OCI-LY3 (cell line): ENCODE measurements at regions not wholly inside any gene's neighbourhood (a gene's known extent, or its start where the extent isn't known, plus 50 kb on each side); places are given as distances from the start of the nearest gene placed in this dataset.

Experiments used
- H2AFZ ChIP-seq: fragments of 200-600, 300-600 bp; shearing (Covaris generic); 2 replicates; pipeline ENCODE4 v1.6.0; 2014; ENCODE audit warnings: antibody characterized with exemption, low read depth, low read length
- H3K27ac ChIP-seq: fragments of 200-600, 300-600 bp; sonication (generic); 2 replicates; pipeline ENCODE4 v1.5.1; 2014; ENCODE audit warnings: mild to moderate bottlenecking, low read length, moderate library complexity, mixed read lengths
- H3K27me3 ChIP-seq: fragments of 200-600, 300-600 bp; sonication (generic); 2 replicates; pipeline ENCODE4 v1.6.1; 2014; ENCODE audit warnings: low read depth, low read length, mixed read lengths
- H3K36me3 ChIP-seq: fragments of 200-600, 300-600 bp; sonication (generic); replicated peaks from 2 replicates; pipeline ENCODE3; 2014; ENCODE audit warnings: low read depth, low read length, mixed read lengths
- H3K4me1 ChIP-seq: fragments of 300-600, 200-600 bp; sonication (generic); 2 replicates; pipeline ENCODE4 v1.6.1; 2014; ENCODE audit warnings: low read length, mixed read lengths
- H3K4me2 ChIP-seq: fragments of 200-600, 300-600 bp; sonication (generic); 2 replicates; pipeline ENCODE4 v1.6.1; 2014; ENCODE audit warnings: low read length, mixed read lengths
- H3K4me3 ChIP-seq: fragments of 300-600, 200-600 bp; sonication (generic); 2 replicates; pipeline ENCODE4 v1.5.1; 2014; ENCODE audit warnings: antibody characterized with exemption, mild to moderate bottlenecking, low read length, moderate library complexity
- H3K79me2 ChIP-seq: fragments of 300-600, 200-600 bp; shearing (Covaris generic); 2 replicates; pipeline ENCODE4 v1.6.1; 2014; ENCODE audit warnings: mild to moderate bottlenecking, low read length, mixed read lengths
- H3K9ac ChIP-seq: fragments of 300-600, 200-600 bp; shearing (Covaris generic); 2 replicates; pipeline ENCODE4 v1.6.0; 2014; ENCODE audit warnings: mild to moderate bottlenecking, low read length, moderate library complexity
- H3K9me3 ChIP-seq: fragments of 200-600, 300-600 bp; shearing (Covaris generic); 2 replicates; pipeline ENCODE4 v1.6.1; 2014; ENCODE audit warnings: low read length, mixed read lengths; ENCODE audit not compliant: insufficient read depth
- H4K20me1 ChIP-seq: fragments of 200-600, 300-600 bp; sonication (generic); 2 replicates; pipeline ENCODE4 v1.6.1; 2016; ENCODE audit warnings: low read length, mixed read lengths; ENCODE audit not compliant: insufficient read depth
- CTCF ChIP-seq: fragments of 200-600, 300-600 bp; sonication (generic); IDR thresholded peaks from 2 replicates; pipeline ENCODE4 v1.5.1; 2014; ENCODE audit warnings: antibody characterized with exemption, low read length, low read depth
- EZH2phosphoT487 ChIP-seq: fragments of 200-600 bp; shearing (Covaris generic); IDR thresholded peaks from 2 replicates; pipeline ENCODE4 v1.6.1; 2018; ENCODE audit warnings: antibody characterized with exemption, mixed run types, low read depth

- H3K27ac ChIP-seq: no peak overlapping the region
- no peaks in the 10 kb centered on the region for H3K9me3 ChIP-seq
- no peak for TF ChIP-seq EZH2phosphoT487
- TF ChIP-seq CTCF: no peak
- no peak overlapping the region for H3K9ac ChIP-seq
- peaks cover 5% of the 10 kb centered on the region; the same call in 1 of the 2 replicates for H3K4me1 ChIP-seq
- peak overlapping the region; percentile 53 for H3K4me2 ChIP-seq
- H3K4me3 ChIP-seq: peak overlapping the region; percentile 50
- no peak overlapping the region for H2AFZ ChIP-seq
- H4K20me1 ChIP-seq: no peaks in the 10 kb centered on the region
- no peaks in the 10 kb centered on the region for H3K27me3 ChIP-seq
- H3K36me3 ChIP-seq: no peaks in the 10 kb centered on the region
- H3K79me2 ChIP-seq: no peaks in the 10 kb centered on the region
Observed at GRCh38 chr6:27575594-27576361, 102.9 kb upstream of the ZNF184 start.

- no peak overlapping the region for H2AFZ ChIP-seq
- H3K9me3 ChIP-seq: no peaks in the 10 kb centered on the region
- H3K4me1 ChIP-seq: no peaks in the 10 kb centered on the region
- H4K20me1 ChIP-seq: no peaks in the 10 kb centered on the region
- TF ChIP-seq EZH2phosphoT487 (no peak), CTCF (no peak)
- H3K36me3 ChIP-seq: no peaks in the 10 kb centered on the region
- H3K4me3 ChIP-seq: no peak overlapping the region
- H3K27me3 ChIP-seq: no peaks in the 10 kb centered on the region
- no peak overlapping the region for H3K9ac ChIP-seq
- H3K4me2 ChIP-seq: no peak overlapping the region
- no peak overlapping the region for H3K27ac ChIP-seq
- no peaks in the 10 kb centered on the region for H3K79me2 ChIP-seq
Observed at GRCh38 chr6:27568226-27568897, 95.5 kb upstream of the ZNF184 start.

- Histone ChIP-seq H3K9ac (no peak overlapping the region), H3K27ac (no peak overlapping the region), H2AFZ (no peak overlapping the region), H3K36me3 (no peaks in the 10 kb centered on the region), H3K79me2 (no peaks in the 10 kb centered on the region), H3K27me3 (no peaks in the 10 kb centered on the region), H4K20me1 (no peaks in the 10 kb centered on the region), H3K9me3 (no peaks in the 10 kb centered on the region), H3K4me2 (no peak overlapping the region), H3K4me3 (no peak overlapping the region), H3K4me1 (no peaks in the 10 kb centered on the region)
- TF ChIP-seq EZH2phosphoT487: no peak
Observed at GRCh38 chr6:27565839-27566779, 93.2 kb upstream of the ZNF184 start.

- Histone ChIP-seq H3K9ac (no peak overlapping the region), H3K79me2 (no peaks in the 10 kb centered on the region), H3K36me3 (no peaks in the 10 kb centered on the region), H3K4me2 (no peak overlapping the region), H3K9me3 (no peaks in the 10 kb centered on the region), H2AFZ (no peak overlapping the region), H3K27ac (no peak overlapping the region), H3K27me3 (no peaks in the 10 kb centered on the region), H3K4me1 (no peaks in the 10 kb centered on the region), H4K20me1 (no peaks in the 10 kb centered on the region), H3K4me3 (no peak overlapping the region)
- TF ChIP-seq EZH2phosphoT487 (no peak), CTCF (no peak)
Observed at GRCh38 chr6:27562027-27562410, 89.1 kb upstream of the ZNF184 start.
